Panc1 (cell line): ENCODE measurements at regions not wholly inside any gene's neighbourhood (a gene's known extent, or its start where the extent isn't known, plus 50 kb on each side); places are given as distances from the start of the nearest gene placed in this dataset.

ENCODE experiments used
- CTCF ChIP-seq: fragments of 450-650 bp; IDR thresholded peaks from 2 replicates; pipeline ENCODE4 v1.5.1; 2017; ENCODE audit warnings: mild to moderate bottlenecking
- POLR2AphosphoS5 ChIP-seq: IDR thresholded peaks from 2 replicates; pipeline ENCODE4 v1.6.1; 2012; ENCODE audit warnings: mild to moderate bottlenecking, low read depth, low read length, moderate library complexity
- REST ChIP-seq, 2 experiments: IDR thresholded peaks; 2 replicates each; pipeline ENCODE4 v1.6.1; 2011 to 2012; ENCODE audit warnings: low read depth in 2 of 2, control low read depth in 1 of 2, low read length in 1 of 2, mild to moderate bottlenecking in 1 of 2, moderate library complexity in 1 of 2; ENCODE audit not compliant: insufficient read depth in 1 of 2
- SIN3A ChIP-seq: IDR thresholded peaks from 2 replicates; pipeline ENCODE4 v1.6.1; 2012; ENCODE audit warnings: low read depth, mild to moderate bottlenecking, low read length, moderate library complexity, borderline replicate concordance; ENCODE audit not compliant: insufficient read depth

GRCh38 chrX:40816906-40817305 is 81.6 kb upstream of the MED14 start:
- TF ChIP-seq CTCF: no peak
- no peak for TF ChIP-seq REST (IDR thresholded peaks at IDR 0.05; ENCODE audit: insufficient read depth in 1 of 2, low read depth in 2 of 2, low read length in 1 of 2)
- TF ChIP-seq POLR2AphosphoS5: no peak
- no peak for TF ChIP-seq SIN3A
